ENCODE measurements at regions not wholly inside any gene's neighbourhood (a gene's known extent, or its start where the extent isn't known, plus 50 kb on each side); places are given as distances from the start of the nearest gene placed in this dataset.

DNA sequence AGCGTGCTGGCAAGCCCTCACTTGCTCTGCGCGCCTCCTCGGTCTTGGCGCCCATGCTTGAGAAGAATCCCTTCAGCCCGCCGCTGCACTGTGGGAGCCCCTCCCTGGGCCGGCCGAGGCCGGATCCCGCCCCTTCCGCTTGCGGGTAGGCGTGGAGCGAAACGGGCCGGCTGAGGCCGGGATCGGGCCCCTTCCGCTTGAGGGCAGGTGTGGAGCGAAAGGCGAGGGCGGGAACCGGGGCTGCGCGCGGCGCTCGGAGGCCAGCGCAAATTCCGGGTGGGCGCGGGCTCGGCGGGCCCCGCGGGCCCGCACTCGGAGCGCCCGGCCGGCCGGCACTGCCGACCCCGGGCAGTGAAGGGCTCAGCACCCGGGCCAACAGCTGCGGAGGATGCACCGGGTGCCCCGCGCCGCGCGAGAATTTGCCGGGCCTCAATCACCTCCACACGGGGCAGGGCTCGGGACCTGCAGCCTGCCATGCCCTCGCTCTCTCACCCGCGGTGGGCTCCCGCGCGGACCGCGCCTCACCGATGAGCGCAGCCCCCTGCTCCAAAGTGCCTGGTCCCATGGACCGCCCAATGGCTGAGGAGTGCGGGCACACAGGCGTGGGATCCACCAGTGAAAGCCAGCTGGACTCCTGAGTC, 58.1 kb upstream of the GBA3 start:
- no peak for TF ChIP-seq EZH2phosphoT487 (IDR thresholded peaks at IDR 0.05; ENCODE audit: low read depth, severe bottlenecking, unreplicated experiment)
- TF ChIP-seq, protein P1, sequence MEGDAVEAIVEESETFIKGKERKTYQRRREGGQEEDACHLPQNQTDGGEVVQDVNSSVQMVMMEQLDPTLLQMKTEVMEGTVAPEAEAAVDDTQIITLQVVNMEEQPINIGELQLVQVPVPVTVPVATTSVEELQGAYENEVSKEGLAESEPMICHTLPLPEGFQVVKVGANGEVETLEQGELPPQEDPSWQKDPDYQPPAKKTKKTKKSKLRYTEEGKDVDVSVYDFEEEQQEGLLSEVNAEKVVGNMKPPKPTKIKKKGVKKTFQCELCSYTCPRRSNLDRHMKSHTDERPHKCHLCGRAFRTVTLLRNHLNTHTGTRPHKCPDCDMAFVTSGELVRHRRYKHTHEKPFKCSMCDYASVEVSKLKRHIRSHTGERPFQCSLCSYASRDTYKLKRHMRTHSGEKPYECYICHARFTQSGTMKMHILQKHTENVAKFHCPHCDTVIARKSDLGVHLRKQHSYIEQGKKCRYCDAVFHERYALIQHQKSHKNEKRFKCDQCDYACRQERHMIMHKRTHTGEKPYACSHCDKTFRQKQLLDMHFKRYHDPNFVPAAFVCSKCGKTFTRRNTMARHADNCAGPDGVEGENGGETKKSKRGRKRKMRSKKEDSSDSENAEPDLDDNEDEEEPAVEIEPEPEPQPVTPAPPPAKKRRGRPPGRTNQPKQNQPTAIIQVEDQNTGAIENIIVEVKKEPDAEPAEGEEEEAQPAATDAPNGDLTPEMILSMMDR (IDR thresholded peaks at IDR 0.05; ENCODE audit: poor library complexity), result no peak
